ENCODE measurements at regions not wholly inside any gene's neighbourhood (a gene's known extent, or its start where the extent isn't known, plus 50 kb on each side); places are given as distances from the start of the nearest gene placed in this dataset.
A peak's percentile ranks its signal among the peaks of the same experiment; 100 is the strongest.

DNA sequence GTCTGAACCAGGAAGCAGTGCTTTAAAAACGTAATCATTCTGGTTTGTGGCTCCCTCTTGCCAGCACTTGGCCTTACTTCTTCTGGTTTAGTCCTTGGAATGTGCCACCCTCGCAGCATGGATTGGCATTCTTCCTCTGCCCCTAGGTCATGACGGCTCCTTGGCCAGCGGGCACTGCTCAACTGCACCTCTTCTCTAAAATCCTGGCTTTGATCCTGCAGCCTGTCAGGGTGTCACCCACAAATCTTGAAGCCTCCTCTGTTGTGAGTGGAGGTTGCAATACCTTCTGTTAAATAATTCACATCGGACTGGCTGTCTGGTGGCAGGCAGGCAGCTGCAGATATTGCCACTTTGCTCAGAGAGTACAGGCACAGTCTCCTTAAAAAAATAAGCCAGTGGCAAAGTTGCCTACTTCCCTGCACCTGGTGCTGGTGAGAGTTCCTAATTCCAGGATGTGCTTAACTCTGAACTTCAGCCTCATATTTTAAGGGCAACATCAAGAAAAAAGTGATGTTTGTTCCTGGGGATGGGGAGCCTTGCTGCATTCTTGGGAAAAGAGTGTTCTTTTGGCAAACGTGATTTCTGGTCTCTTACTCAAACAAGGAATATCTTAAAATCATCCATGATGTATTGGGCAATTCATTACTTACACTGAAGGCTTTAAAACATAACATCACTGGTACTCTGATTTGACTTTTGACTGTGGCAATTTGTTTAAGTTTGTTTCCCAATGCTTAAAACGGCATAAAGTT, 179.8 kb downstream of the FOXA2 start:
- no peak for DNase-seq (ENCODE audit: insufficient read length, low spot score)
- no peak for TF ChIP-seq POLR2A (IDR thresholded peaks at IDR 0.05; ENCODE audit: low read depth, low read length)
- FAIRE-seq: no peak

DNA sequence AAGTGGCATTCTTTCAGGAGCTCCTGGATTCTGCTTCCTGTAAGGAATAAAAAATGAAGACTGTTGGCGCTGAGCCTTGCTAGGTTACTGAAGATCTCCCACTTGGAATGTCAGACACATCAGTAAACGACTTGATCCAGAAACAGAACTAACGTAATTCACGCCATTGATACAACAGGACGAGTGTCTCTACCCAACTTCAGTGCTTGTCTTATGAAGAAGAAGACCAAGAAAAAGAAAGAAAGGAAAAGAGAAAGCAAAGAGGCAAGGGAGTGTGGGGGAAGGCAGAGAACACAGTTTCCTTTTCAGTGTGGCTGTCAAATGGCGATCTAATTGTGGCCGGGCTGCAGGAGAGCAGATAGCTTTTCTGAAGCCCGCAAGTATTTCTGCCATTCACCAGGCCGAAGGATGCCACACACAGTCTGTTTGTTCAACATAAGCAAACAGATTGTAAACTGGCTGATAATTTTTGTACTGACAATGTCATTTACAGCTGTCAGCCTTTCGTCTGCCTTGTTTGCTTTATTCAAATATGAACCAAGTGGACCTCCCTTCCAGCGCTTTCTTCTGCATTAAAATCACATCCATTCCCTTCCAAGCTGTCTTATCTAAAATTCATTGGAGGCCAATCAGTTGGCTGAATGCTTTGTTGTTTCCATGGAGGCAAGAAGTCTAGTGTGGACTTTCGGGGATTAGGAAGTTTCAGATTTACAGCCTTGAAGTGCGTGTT, 180.6 kb downstream of the FOXA2 start:
- no peak for DNase-seq (ENCODE audit: insufficient read length, low spot score)
- FAIRE-seq: no peak
- TF ChIP-seq POLR2A (IDR thresholded peaks at IDR 0.05; ENCODE audit: low read depth, low read length): no peak

DNA sequence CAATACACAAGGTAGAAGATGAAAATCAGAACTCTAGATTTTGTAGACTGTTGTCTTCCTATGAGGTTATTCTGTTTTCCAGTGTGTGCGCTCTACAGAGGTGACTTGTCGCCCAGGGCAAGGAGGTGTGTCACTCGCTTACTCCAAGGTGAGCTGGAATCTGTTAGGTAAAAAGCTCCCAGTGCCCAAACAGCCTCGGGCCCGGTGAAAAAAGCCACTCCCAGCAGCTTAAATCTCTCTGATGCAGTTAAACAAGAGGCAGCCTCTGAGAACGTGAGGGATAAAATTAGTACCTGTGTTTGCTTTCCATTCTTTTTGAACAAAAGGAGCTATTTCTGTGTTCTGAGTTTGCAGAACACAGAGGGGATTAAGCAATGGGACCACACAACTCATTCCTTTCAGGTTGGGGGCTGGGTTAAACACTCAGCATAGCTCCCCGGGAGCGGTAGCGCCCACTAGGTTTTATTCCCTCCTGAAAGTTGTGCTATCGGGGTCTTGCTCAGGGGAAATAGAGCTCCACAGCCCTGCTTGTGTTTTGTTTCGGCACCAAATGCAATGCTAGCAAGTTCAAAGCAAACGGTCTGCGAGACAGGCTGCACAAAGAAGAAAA, 181.2 kb downstream of the FOXA2 start:
- DNase-seq (ENCODE audit: insufficient read length, low spot score) (no peak), FAIRE-seq (no peak)
- TF ChIP-seq POLR2A (IDR thresholded peaks at IDR 0.05; ENCODE audit: low read depth, low read length): no peak

DNA sequence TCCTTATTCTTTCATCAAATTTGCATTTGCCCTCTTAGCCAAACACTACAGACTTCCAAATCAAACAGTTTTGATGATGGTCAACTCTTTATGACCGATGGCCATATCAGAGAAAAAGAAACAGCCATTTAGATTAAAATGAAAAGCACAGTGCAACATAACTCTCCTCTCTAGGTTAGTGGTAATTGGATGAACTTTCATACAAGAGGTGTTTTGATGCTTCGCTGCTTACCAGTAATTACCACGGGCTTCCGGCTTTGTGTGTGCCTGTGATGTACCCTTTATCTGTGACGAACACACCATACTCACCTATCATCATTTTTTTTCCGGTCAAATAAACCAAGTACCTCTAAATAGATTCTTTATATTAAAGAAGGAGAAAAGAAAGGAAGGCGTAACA, 181.8 kb downstream of the FOXA2 start:
- DNase-seq (ENCODE audit: insufficient read length, low spot score) (no peak), FAIRE-seq (no peak)
- TF ChIP-seq POLR2A (IDR thresholded peaks at IDR 0.05; ENCODE audit: low read depth, low read length): no peak

DNA sequence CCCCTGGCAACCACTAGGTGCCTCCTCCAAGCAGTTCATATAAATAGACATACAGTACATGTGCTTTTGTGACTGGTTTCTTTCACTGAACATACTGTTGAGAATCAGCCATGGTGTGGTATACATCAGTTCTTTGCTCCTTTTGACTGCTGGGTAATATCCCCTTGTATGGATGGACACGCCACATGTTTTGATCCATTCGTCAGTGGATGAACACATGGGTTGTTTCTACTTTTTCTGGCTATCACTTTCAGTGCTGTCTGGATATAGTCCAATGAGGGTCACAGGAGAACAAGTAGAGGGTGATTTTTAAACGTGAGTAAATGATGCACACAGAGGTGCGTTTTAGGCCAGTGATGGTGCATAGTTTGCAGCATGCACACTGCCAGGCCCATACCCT, 183.9 kb downstream of the FOXA2 start:
- FAIRE-seq (no peak), DNase-seq (ENCODE audit: insufficient read length, low spot score) (no peak)
- no peak for TF ChIP-seq POLR2A (IDR thresholded peaks at IDR 0.05; ENCODE audit: low read depth, low read length)

DNA sequence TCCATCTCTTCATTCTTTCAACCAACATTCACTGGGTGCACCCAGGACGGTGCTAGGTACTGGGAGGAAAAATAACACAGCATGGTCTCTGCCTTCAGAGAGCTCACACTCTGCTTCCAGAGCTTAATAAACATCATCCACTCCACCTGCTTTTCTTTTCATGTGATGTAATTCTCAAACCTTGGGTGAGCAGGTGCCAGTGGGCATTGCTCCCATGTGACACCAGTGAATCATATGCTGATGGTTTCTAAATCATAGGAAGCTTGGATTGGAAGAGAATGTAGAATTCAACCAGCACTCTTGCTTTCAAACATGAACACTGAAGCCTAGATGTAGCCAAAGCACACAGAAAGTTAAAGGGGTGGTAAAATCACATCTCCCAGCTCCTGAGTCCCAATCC, 189.8 kb downstream of the FOXA2 start:
- TF ChIP-seq POLR2A (IDR thresholded peaks at IDR 0.05; ENCODE audit: low read depth, low read length): no peak
- FAIRE-seq (no peak), DNase-seq (ENCODE audit: insufficient read length, low spot score) (no peak)

DNA sequence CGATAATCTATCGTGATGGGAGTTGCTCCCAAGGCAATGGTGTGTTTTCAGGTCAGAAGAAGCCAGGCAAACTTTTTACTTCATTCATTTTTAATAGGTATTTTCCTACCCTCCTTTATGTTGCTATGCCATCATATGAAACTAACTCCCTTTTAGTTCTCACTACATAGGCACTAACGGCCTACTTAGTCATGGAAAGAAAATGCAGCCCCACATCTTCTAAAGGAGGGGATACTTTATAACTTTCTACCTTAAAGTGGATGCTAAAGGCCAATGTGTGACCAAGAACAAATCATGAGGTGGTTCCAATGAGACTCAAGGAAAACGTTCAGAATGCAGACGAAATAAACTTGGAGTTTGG, 193.8 kb downstream of the FOXA2 start:
- DNase-seq (ENCODE audit: insufficient read length, low spot score) (no peak), FAIRE-seq (no peak)
- no peak for TF ChIP-seq POLR2A (IDR thresholded peaks at IDR 0.05; ENCODE audit: low read depth, low read length)

DNA sequence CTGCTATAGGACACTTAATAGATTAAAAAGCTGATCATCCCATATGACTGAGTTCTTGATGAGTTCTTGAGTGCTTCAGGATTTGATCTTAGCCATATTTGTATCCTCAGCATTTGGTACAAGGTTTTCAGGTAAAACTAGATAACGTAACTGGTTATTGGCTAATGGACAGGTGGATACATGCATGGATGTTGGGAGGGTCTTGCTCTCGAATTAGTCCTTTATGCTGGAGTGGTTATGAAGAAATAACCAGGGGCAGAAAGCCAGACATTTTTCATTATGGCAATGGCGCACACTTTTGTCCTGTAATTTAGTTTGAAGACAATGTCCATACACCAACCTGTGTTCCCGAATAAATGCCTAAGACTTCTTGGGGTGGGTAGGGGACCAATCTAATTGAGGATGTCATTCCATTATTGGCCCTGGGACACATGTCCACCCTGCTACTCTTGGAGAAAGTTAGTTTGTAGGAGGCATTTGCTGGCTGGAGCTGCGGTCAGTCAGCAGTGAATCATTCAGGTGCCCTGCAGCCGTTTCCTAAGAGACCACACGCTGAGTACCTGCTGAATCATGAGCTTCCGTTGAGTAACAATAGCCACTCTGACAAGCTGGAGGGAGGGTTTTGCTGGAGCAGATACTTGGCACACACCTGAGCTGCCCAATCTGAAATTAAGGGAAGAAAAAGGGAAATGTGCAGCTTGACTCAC, 194.4 kb downstream of the FOXA2 start:
- FAIRE-seq: peak; percentile 97
- TF ChIP-seq POLR2A (IDR thresholded peaks at IDR 0.05; ENCODE audit: low read depth, low read length): no peak
- peak; percentile 34 for DNase-seq (ENCODE audit: insufficient read length, low spot score)

DNA sequence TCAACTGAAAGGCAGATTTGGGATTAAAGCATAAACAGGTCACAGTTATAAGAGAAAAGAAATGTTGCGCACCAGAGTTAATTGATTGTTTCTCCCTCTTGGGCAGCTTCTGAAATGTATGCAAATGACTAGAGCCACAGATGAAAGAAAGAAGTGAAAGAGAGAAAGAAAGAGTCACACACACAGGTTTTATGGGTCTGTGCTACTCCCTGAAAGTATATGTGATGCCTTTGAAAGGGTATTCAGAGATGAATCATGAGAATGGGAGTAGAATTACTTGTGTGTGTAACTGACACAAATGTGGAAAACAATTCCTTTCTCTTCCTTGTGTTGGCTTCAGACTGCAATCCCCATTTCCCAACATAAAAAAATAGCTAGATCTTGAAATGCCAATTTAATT, 196.9 kb downstream of the FOXA2 start:
- FAIRE-seq (no peak), DNase-seq (ENCODE audit: insufficient read length, low spot score) (no peak)
- no peak for TF ChIP-seq POLR2A (IDR thresholded peaks at IDR 0.05; ENCODE audit: low read depth, low read length)

DNA sequence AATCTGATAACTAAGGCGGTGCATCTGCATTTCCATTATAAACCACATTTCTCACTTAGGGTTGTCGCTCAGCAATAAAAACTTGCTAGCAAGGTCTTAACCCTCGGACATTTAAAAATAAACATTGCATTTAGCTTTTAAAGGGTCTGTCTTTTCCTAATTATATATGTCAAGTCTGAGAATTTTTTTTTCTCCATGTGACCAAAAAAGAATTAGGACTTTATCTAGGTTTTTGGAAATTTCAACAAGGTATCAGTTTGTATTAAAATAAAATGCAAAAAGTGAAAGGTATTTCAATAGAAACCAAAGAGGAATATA, 198.1 kb downstream of the FOXA2 start:
- no peak for FAIRE-seq
- TF ChIP-seq POLR2A (IDR thresholded peaks at IDR 0.05; ENCODE audit: low read depth, low read length): no peak

DNA sequence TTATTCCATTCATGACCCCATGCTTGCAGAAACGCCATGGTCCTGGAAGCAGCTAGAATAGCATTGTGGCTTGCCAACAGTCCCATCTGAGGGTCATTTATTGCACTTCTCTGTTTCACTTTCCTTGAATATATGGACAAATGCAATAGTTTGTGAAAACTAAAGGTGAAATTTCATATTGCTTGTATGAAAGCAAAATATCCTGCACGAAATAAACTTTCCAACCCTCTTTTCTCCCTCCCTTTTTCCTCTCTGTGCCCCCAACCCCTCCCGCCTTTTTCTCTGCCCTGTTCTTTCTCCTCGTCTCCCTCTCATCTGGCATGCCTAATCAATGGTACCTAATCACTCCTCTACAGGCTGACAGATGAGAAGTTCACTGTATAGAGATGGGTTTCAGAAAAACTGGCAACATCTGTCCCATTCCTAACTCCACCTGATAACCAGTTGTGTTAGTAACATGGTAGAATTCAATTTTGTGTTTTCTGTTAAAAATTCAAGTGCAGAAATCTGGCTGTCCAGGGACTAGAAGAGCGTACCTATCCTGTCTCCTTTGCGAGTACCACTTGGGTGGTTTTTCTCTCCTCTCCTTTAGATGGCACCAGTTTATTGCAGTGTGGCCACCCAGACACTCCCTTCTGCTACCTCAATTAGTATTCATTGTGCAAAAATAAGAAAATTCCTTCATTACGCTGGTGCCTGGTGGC, 198.6 kb downstream of the FOXA2 start:
- FAIRE-seq: no peak
- no peak for TF ChIP-seq POLR2A (IDR thresholded peaks at IDR 0.05; ENCODE audit: low read depth, low read length)
- no peak for DNase-seq (ENCODE audit: insufficient read length, low spot score)

More for the DNA sequence above, 198.1 kb downstream of the FOXA2 start:
- DNase-seq (ENCODE audit: insufficient read length, low spot score): no peak

DNA sequence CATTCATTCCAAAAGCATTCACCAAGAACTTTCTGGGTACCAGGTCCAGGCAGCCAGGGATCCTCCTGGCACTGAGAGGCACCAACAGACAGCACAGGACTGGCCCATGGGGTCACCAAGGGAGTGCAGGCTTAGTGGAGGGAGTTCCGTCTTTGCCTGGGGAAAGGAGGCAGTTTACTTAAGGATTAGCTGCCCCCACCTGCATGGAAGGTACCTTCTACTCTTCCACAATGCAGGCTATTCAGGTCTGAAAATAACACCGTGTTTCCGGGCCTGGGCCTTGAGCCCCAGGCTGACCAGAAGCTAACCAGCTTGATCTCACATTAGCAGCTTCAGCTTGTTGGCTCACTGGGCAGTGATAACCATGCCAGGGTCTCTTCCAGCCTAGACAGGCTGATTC, 199.4 kb downstream of the FOXA2 start:
- FAIRE-seq (no peak), DNase-seq (ENCODE audit: insufficient read length, low spot score) (no peak)
- no peak for TF ChIP-seq POLR2A (IDR thresholded peaks at IDR 0.05; ENCODE audit: low read depth, low read length)

DNA sequence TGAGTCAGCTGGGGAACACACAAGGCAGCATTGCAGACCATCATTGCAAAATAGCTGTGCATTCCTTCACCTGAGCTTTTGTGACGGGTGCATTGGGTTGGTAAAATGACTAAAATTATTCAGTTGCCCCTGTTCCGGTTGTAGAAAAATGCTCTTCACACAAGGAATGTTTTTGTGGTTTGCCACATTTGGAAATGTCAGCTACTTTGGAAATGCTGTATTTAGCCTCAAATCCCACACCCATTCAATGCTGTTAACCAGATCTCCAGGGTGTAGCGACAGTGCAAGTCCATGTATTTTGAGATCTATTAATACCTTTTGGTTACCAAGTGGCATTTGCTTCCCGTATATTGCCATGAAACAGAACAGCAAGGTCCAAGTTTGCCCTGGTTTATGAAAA, 201.2 kb downstream of the FOXA2 start:
- no peak for TF ChIP-seq POLR2A (IDR thresholded peaks at IDR 0.05; ENCODE audit: low read depth, low read length)
- FAIRE-seq: no peak
- no peak for DNase-seq (ENCODE audit: insufficient read length, low spot score)

DNA sequence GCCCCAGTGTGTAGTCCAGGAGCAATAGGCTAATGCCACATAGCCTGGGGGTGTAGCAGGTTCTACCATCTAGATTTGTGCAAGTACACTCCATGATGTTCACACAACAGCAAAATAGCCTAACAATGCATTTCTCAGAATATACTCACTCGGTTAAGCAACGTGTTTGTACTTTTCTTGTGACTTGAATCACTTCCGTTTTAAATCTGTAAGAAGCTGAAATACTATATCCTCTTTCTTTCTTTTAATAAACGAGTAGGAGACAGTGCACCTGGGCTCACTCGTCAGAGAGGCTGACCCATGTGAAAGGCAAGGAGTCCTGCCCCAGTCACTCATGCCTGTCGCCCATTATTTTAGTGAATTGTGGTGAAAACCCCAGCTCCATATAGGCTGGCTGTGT, 201.6 kb downstream of the FOXA2 start:
- FAIRE-seq (no peak), DNase-seq (ENCODE audit: insufficient read length, low spot score) (no peak)

More for the DNA sequence above, 201.6 kb downstream of the FOXA2 start:
- no peak for TF ChIP-seq POLR2A (IDR thresholded peaks at IDR 0.05; ENCODE audit: low read depth, low read length)
